Colonic mucosa (tissue), 4 donors: ENCODE measurements at regions not wholly inside any gene's neighbourhood (a gene's known extent, or its start where the extent isn't known, plus 50 kb on each side); places are given as distances from the start of the nearest gene placed in this dataset.

ENCODE experiments used
- DNase-seq: peaks from one replicate; pipeline ENCODE4 v3.0.0-alpha.2; 2020
- H3K27ac ChIP-seq: fragments of 200-600 bp; one replicate; pipeline ENCODE4 v1.8.0; 2021
- H3K27me3 ChIP-seq: fragments of 200-600 bp; one replicate; pipeline ENCODE4 v1.8.0; 2021
- H3K36me3 ChIP-seq: fragments of 200-600 bp; one replicate; pipeline ENCODE4 v1.8.0; 2021
- H3K4me1 ChIP-seq: fragments of 200-600 bp; one replicate; pipeline ENCODE4 v1.8.0; 2021; ENCODE audit warnings: mild to moderate bottlenecking
- H3K4me3 ChIP-seq: fragments of 200-600 bp; one replicate; pipeline ENCODE4 v1.8.0; 2021
- H3K9ac ChIP-seq, 2 donors: one replicate each; pipeline ENCODE4 v1.7.0; 2013; ENCODE audit warnings: control low read depth in 2 of 2, low read depth in 2 of 2, low read length in 2 of 2
- H3K9me3 ChIP-seq: fragments of 200-600 bp; one replicate; pipeline ENCODE4 v1.8.0; 2021
- CTCF ChIP-seq: fragments of 200-600 bp; IDR thresholded peaks from one replicate; pipeline ENCODE4 v1.8.0; 2022; ENCODE audit warnings: antibody characterized with exemption, mild to moderate bottlenecking
- intact Hi-C: fragments of 100-400 bp; cut with DNase I; formaldehyde crosslinking; loops from one replicate; pipeline ENCODE4 v1.14.1; 2022
- donor health status: healthy.
- donor health status: DM: no; HTN: no; CAD: no.
- donor health status: DM: no; HTN: no; CAD: no.

DNA sequence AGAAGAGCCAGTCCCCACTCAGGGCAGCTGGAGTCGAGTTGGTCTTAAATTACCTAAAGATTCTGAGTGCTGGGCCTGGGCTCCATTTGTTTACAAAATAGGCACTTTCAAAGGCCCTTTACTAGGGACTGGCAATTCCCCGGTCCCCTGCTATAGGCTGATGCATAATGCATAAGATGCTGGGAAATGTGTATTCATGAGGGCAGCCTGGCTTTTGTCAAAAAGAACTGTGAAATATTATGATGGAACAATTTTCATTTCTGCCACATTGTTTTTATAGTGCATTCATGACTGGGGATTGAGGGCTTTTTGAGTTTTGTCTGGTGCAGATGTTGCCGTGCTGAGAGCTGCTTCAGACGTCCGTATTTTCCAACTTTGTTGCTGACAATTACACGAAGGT, 617.0 kb upstream of the CDH5 start:
- intact Hi-C loops = no loop called here
- Histone ChIP-seq H3K9ac (no peak overlapping the region), H3K27ac (no peak overlapping the region), H3K9me3 (no peaks in the 10 kb centered on the region), H3K4me3 (no peak overlapping the region), H3K36me3 (no peaks in the 10 kb centered on the region), H3K4me1 (no peaks in the 10 kb centered on the region), H3K27me3 (no peaks in the 10 kb centered on the region)
- TF ChIP-seq CTCF = no peak
- DNase-seq = no peak

DNA sequence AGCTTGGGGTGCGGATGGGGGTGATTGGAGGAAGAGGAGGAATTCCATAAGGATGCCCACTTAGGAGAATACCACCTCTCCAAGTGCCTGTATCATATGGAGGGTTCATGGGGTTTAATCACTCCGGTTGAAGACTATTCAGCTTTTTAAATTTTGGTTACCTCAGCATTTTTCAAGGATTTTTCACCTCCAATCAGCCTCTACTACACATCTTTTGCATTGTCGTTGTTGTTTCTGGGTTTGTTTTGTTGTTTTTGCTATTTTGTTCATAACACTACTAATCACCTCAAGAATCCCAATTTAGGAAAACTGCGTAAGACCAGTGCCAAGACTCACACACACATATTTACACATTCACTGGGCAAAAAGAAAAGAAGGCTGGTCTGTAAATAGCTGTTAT, 619.5 kb upstream of the CDH5 start:
- Histone ChIP-seq H3K36me3 (no peaks in the 10 kb centered on the region), H3K4me1 (no peaks in the 10 kb centered on the region), H3K27ac (no peak overlapping the region), H3K4me3 (no peak overlapping the region), H3K9me3 (no peaks in the 10 kb centered on the region), H3K9ac (no peak overlapping the region), H3K27me3 (no peaks in the 10 kb centered on the region)
- DNase-seq = no peak
- no peak for TF ChIP-seq CTCF
- intact Hi-C loops = no loop called here

DNA sequence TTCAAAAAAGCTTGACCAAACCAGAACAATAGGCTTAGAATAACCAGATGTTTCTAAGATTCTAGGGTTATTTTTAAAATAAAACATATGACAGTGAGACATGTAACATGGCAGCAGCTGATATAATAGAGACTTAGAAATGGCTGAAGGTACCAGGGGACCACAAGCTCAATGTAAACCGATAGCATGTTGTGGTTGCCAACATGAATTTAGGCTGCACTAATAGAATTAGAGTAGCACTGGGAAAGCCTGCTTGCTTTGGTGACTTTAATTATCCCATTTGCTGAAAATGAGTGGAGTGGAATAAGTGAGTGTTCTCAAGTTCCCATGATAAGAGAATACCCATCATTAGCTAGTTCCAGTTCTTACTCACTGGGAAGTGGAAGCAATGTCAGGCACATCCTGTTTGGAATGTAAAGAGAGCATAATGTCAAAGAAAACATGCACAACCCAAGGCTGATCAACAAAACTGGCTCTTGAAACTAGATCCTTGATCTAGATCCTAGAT, 621.2 kb upstream of the CDH5 start:
- Histone ChIP-seq H3K9ac (no peak overlapping the region), H3K4me1 (no peaks in the 10 kb centered on the region), H3K27ac (no peak overlapping the region), H3K4me3 (no peak overlapping the region), H3K9me3 (no peaks in the 10 kb centered on the region), H3K36me3 (no peaks in the 10 kb centered on the region), H3K27me3 (no peaks in the 10 kb centered on the region)
- intact Hi-C loops = no loop called here
- no peak for TF ChIP-seq CTCF
- no peak for DNase-seq

GRCh38 chr16:65744401-65744800, 622.1 kb upstream of the CDH5 start:
- Histone ChIP-seq H3K27ac (no peak overlapping the region), H3K27me3 (no peaks in the 10 kb centered on the region), H3K9ac (no peak overlapping the region), H3K9me3 (no peaks in the 10 kb centered on the region), H3K36me3 (no peaks in the 10 kb centered on the region), H3K4me3 (no peak overlapping the region), H3K4me1 (no peaks in the 10 kb centered on the region)
- DNase-seq = no peak
- intact Hi-C loops = no loop called here
- TF ChIP-seq CTCF = no peak

DNA sequence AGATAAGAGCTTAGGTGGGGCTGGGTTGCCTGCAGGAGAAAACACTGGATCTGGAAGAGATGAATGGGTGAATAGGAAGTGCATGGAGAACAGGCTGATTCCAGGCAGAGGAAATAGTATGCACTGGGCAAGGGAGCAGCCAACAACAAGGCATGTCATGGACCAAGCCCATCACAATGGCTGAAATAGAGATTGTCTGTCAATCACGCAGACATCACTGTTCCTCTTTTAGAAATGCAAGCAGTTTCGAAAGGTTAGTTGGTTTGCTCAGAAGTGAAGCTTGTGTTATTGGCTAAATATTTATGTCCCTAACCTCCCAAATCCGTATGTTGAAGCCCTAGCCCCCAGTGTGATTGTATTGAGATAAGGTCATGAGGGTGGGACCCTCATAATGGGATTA, 621.7 kb upstream of the CDH11 start:
- Histone ChIP-seq H3K4me1 (no peaks in the 10 kb centered on the region), H3K27ac (no peak overlapping the region), H3K36me3 (no peaks in the 10 kb centered on the region), H3K4me3 (no peak overlapping the region), H3K9me3 (no peaks in the 10 kb centered on the region), H3K27me3 (no peaks in the 10 kb centered on the region), H3K9ac (no peak overlapping the region)
- no peak for TF ChIP-seq CTCF
- DNase-seq = no peak
- intact Hi-C loops = no loop called here

DNA sequence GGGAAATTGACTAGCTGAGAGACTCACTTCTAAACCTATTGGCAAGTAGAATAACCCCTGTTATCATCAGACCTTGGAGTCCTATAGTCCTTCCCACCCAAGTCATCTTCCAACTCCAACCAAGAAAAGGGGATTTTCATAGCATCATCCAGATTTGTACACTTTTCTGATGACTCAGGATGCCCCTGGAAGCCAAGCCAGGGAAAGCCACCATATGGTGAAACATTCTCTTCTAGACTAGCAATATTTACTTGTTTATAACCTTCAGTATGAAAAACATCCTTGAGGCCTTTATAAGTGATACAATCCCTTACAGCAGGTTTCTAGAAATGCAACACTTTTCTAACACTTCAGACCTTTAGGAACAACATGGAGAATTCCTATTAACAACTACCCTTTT, 618.8 kb upstream of the CDH11 start:
- H3K27ac ChIP-seq = no peak overlapping the region
- H3K9ac ChIP-seq = no peak overlapping the region
- H3K4me1 ChIP-seq = no peaks in the 10 kb centered on the region
- H3K36me3 ChIP-seq = no peaks in the 10 kb centered on the region
- no peak overlapping the region for H3K4me3 ChIP-seq
- TF ChIP-seq CTCF = no peak
- no peaks in the 10 kb centered on the region for H3K9me3 ChIP-seq
- no peak for DNase-seq
- H3K27me3 ChIP-seq = no peaks in the 10 kb centered on the region
- intact Hi-C loops = no loop called here
